Suprapubic skin (tissue), 4 donors: ENCODE measurements at regions not wholly inside any gene's neighbourhood (a gene's known extent, or its start where the extent isn't known, plus 50 kb on each side); places are given as distances from the start of the nearest gene placed in this dataset.
A peak's percentile ranks its signal among the peaks of the same experiment; 100 is the strongest.

Experiments
- DNase-seq, 2 donors: peaks; one replicate each; pipeline ENCODE4 v3.0.0-alpha.2; 2019; ENCODE audit warnings: low spot score in 2 of 2
- H3K27ac ChIP-seq: fragments of 200-600 bp; sonication (generic); one replicate; pipeline ENCODE4 v1.5.1; 2019
- H3K27me3 ChIP-seq: fragments of 200-600 bp; sonication (generic); one replicate; pipeline ENCODE4 v1.5.1; 2019
- H3K36me3 ChIP-seq: fragments of 200-600 bp; sonication (generic); one replicate; pipeline ENCODE4 v1.5.1; 2019
- H3K4me1 ChIP-seq: fragments of 200-600 bp; sonication (generic); one replicate; pipeline ENCODE4 v1.5.1; 2019
- H3K4me3 ChIP-seq: fragments of 200-600 bp; sonication (generic); one replicate; pipeline ENCODE4 v1.5.1; 2019; ENCODE audit warnings: mild to moderate bottlenecking
- H3K9me3 ChIP-seq: fragments of 200-600 bp; sonication (generic); one replicate; pipeline ENCODE4 v1.5.1; 2019
- CTCF ChIP-seq, 2 donors: fragments of 200-600 bp in 1 of 2; fragments of 450-650 bp in 1 of 2; sonication (generic) in 1 of 2; IDR thresholded peaks; one replicate each; pipeline ENCODE4 v1.5.1; 2016 to 2019; ENCODE audit warnings: antibody characterized with exemption in 2 of 2, mild to moderate bottlenecking in 1 of 2, moderate library complexity in 1 of 2
- EP300 ChIP-seq: sonication (generic); formaldehyde crosslinking; IDR thresholded peaks from one replicate; pipeline ENCODE4 v1.6.1; 2017; ENCODE audit warnings: antibody characterized with exemption
- POLR2A ChIP-seq, 2 donors: fragments of 450-650 bp; IDR thresholded peaks; one replicate each; pipeline ENCODE4 v1.6.1; 2017; ENCODE audit warnings: antibody characterized with exemption in 2 of 2, mild to moderate bottlenecking in 2 of 2, moderate library complexity in 2 of 2
- POLR2AphosphoS5 ChIP-seq, 3 donors: sonication (generic); formaldehyde crosslinking; IDR thresholded peaks; one replicate each; pipeline ENCODE4 v1.6.1; 2017; ENCODE audit warnings: antibody characterized with exemption in 3 of 3
- WGBS: methylation state at CpG from one replicate; pipeline ENCODE4 v1.1.5; 2018; 5-methylcytosine and 5-hydroxymethylcytosine counted together

- peak in 1 of 2 donors; percentile 73 for DNase-seq
- Histone ChIP-seq H3K9me3 (no peaks in the 10 kb centered on the region), H3K27me3 (no peaks in the 10 kb centered on the region), H3K27ac (no peak overlapping the region), H3K4me3 (no peak overlapping the region), H3K36me3 (no peaks in the 10 kb centered on the region), H3K4me1 (peaks cover 9% of the 10 kb centered on the region)
- no peak for TF ChIP-seq POLR2AphosphoS5 (IDR thresholded peaks at IDR 0.05)
- no peak for TF ChIP-seq POLR2A (IDR thresholded peaks at IDR 0.05)
- TF ChIP-seq EP300 = no peak
- no peak for TF ChIP-seq CTCF (IDR thresholded peaks at IDR 0.05)
- 44% methylated on average over 3 of the region's 3 CpGs for WGBS
These were observed 588.7 kb upstream of the CBLB start for GRCh38 chr3:106457281-106458180.

- no peak for TF ChIP-seq CTCF (IDR thresholded peaks at IDR 0.05)
- no peak for TF ChIP-seq POLR2AphosphoS5 (IDR thresholded peaks at IDR 0.05)
- no peak for TF ChIP-seq POLR2A (IDR thresholded peaks at IDR 0.05)
- TF ChIP-seq EP300 = no peak
- Histone ChIP-seq H3K27me3 (no peaks in the 10 kb centered on the region), H3K27ac (no peak overlapping the region), H3K9me3 (no peaks in the 10 kb centered on the region), H3K36me3 (no peaks in the 10 kb centered on the region), H3K4me1 (peaks cover 9% of the 10 kb centered on the region), H3K4me3 (no peak overlapping the region)
- 85% methylated on average over 3 of the region's 3 CpGs for WGBS
- no peak for DNase-seq
These were observed 590.1 kb upstream of the CBLB start for GRCh38 chr3:106458952-106459351.

- TF ChIP-seq CTCF (IDR thresholded peaks at IDR 0.05) (no peak), POLR2AphosphoS5 (IDR thresholded peaks at IDR 0.05) (no peak), EP300 (no peak), POLR2A (IDR thresholded peaks at IDR 0.05) (no peak)
- DNase-seq = no peak
- no peak overlapping the region for H3K4me3 ChIP-seq
- H3K4me1 ChIP-seq = no peaks in the 10 kb centered on the region
- H3K27me3 ChIP-seq = no peaks in the 10 kb centered on the region
- no peaks in the 10 kb centered on the region for H3K9me3 ChIP-seq
- no peak overlapping the region for H3K27ac ChIP-seq
- no peaks in the 10 kb centered on the region for H3K36me3 ChIP-seq
- WGBS = 96% methylated on average over 2 of the region's 2 CpGs
These were observed 598.1 kb upstream of the CBLB start for GRCh38 chr3:106466881-106467280.

GRCh38 chr3:106473576-106474475, 605.0 kb upstream of the CBLB start:
- TF ChIP-seq EP300 (no peak), CTCF (IDR thresholded peaks at IDR 0.05) (no peak), POLR2A (IDR thresholded peaks at IDR 0.05) (no peak), POLR2AphosphoS5 (IDR thresholded peaks at IDR 0.05) (no peak)
- 95% methylated on average over 7 of the region's 7 CpGs for WGBS
- H3K4me1 ChIP-seq = no peaks in the 10 kb centered on the region
- no peaks in the 10 kb centered on the region for H3K36me3 ChIP-seq
- no peak overlapping the region for H3K4me3 ChIP-seq
- no peak for DNase-seq
- no peaks in the 10 kb centered on the region for H3K9me3 ChIP-seq
- H3K27me3 ChIP-seq = no peaks in the 10 kb centered on the region
- no peak overlapping the region for H3K27ac ChIP-seq

GRCh38 chr3:106482451-106482850, 613.6 kb upstream of the CBLB start:
- TF ChIP-seq POLR2AphosphoS5 (IDR thresholded peaks at IDR 0.05) (no peak), EP300 (no peak)
- WGBS = 88% methylated on average over 5 of the region's 5 CpGs
- Histone ChIP-seq H3K27me3 (no peaks in the 10 kb centered on the region), H3K9me3 (peaks cover 6% of the 10 kb centered on the region), H3K4me3 (no peak overlapping the region), H3K4me1 (no peaks in the 10 kb centered on the region), H3K27ac (no peak overlapping the region), H3K36me3 (no peaks in the 10 kb centered on the region)
- no peak for DNase-seq
